ENCODE measurements at regions not wholly inside any gene's neighbourhood (a gene's known extent, or its start where the extent isn't known, plus 50 kb on each side); places are given as distances from the start of the nearest gene placed in this dataset.
"Not testable (repeated sequence)": the region's sequence is repeated elsewhere in the genome, so short reads cannot be mapped to it uniquely, and the experiment has no call there.

DNA sequence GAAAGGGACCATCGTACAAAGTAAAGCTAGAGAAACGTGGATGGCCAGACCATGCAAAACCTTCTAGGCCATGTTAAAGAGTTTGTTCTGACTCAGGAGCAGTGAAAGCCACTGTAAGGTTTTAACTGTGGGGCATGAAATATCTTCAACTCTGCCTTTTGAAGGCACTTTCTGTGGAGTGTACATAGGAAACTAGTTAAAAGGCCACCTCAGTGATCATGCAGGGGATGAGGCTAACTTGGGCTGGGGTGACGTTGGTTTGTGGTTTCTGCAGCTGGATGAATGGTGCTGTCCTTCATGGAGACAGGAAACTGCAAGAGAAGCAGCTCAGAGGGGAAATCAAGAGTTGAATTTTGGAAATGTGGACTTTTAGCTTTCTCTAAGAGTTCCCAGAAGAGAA is 190.7 kb downstream of the CDCA7 start:
- Mint-ChIP-seq H3K27ac (no peak overlapping the region), H3K4me3 (no peak overlapping the region), H3K9me3 (no peaks in the 10 kb centered on the region), H3K4me1 (no peaks in the 10 kb centered on the region), H3K36me3 (no peaks in the 10 kb centered on the region), H3K27me3 (peaks cover 11% of the 10 kb centered on the region)
- ATAC-seq (ENCODE audit: low read depth) (no peak), DNase-seq (ENCODE audit: low spot score in 2 of 2) (no peak)

DNA sequence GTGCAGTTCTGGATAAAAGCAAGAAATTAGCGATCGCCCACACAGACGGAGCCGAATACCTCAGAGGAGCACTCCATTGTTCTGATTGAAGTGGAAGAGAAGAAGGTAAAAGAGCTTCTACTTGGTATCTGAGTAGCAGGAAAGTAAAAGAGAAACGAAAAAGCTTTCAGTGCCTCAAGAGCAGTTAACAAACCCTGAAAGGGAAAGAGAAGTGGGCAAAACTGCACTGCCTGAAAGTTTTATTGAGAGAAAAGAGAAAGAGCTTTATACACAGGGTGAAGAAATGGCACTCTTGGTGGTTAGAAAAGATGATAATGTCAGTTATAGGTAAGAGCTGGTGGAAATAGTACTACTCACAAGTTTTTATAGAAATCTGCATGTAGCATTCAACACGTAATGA is 192.8 kb downstream of the CDCA7 start:
- peaks cover 2% of the 10 kb centered on the region for H3K9me3 Mint-ChIP-seq
- H3K27me3 Mint-ChIP-seq, result peaks cover 17% of the 10 kb centered on the region
- H3K27ac Mint-ChIP-seq, result no peak overlapping the region
- no peaks in the 10 kb centered on the region for H3K36me3 Mint-ChIP-seq
- ATAC-seq (ENCODE audit: low read depth) (no peak), DNase-seq (ENCODE audit: low spot score in 2 of 2) (no peak)
- no peaks in the 10 kb centered on the region for H3K4me1 Mint-ChIP-seq
- no peak overlapping the region for H3K4me3 Mint-ChIP-seq

DNA sequence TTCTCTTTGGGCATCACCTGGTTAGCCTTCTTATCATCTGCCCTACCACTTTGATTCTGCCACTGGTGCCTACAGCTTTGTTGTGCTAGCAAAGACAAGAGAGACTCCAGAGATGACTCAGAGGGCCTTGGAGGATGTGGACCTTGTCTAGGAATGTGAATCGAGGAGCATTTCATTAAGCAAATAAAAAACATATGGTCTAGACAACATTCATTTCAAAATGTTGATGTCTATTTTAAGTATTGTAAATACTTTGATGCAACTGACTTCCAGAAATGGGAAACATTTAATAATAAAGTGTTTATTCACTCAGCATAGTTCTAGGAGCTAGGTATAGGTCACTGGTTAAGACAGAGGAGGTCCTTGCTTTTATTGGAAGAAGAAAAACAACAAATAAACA is 195.5 kb downstream of the CDCA7 start:
- H3K9me3 Mint-ChIP-seq, result peaks cover 2% of the 10 kb centered on the region
- H3K27ac Mint-ChIP-seq, result no peak overlapping the region
- no peak for DNase-seq (ENCODE audit: low spot score in 2 of 2)

DNA sequence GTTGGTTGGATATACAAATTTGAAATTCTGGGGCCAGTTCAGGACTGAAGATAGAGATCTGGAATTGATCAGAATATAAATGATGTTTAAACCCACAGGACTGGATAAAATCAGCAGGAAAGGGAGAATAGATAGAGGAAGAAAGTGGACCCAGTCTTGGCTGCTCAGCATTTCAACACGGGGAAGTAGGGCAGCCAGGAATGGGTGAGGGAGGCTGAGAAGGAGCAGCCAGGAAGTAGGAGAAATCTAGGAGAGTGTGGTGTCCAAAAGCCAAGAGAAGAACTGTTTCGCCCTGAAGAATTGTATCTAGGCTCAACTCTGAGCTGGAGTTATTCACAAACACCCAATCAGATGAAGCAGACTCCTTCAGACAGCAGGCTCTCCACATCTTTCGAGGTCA is 197.9 kb downstream of the CDCA7 start:
- Mint-ChIP-seq H3K27ac (no peak overlapping the region), H3K9me3 (peaks cover 2% of the 10 kb centered on the region), H3K27me3 (peaks cover 11% of the 10 kb centered on the region), H3K4me1 (no peaks in the 10 kb centered on the region), H3K4me3 (no peak overlapping the region), H3K36me3 (no peaks in the 10 kb centered on the region)
- ATAC-seq (ENCODE audit: low read depth), result no peak
- no peak for DNase-seq (ENCODE audit: low spot score in 2 of 2)

More for the DNA sequence above, 195.5 kb downstream of the CDCA7 start:
- H3K36me3 Mint-ChIP-seq, result no peaks in the 10 kb centered on the region
- no peak overlapping the region for H3K4me3 Mint-ChIP-seq
- H3K27me3 Mint-ChIP-seq, result peaks cover 16% of the 10 kb centered on the region
- no peaks in the 10 kb centered on the region for H3K4me1 Mint-ChIP-seq
- no peak for ATAC-seq (ENCODE audit: low read depth)

DNA sequence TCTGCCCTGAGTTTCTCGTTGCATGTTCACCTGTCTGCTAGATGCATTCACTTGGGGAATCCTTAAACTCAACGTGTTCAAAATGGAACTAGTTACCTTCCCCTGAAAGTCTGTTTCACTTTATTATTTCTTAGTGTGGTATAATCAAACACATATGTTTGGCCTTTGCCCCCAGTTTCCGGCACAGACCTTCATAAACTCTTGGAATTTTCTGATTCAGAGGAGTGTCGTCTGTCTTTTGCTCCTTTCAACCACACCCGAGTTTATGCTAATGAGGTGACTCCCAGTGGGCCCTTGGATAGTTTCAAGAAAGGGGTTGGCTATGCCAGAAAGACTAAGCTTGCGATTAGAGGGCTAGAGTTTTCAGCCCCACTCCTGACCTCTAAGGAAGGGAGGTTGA is 198.9 kb downstream of the CDCA7 start:
- Mint-ChIP-seq H3K9me3 (peaks cover 2% of the 10 kb centered on the region), H3K4me3 (no peak overlapping the region), H3K27ac (no peak overlapping the region), H3K36me3 (no peaks in the 10 kb centered on the region), H3K4me1 (no peaks in the 10 kb centered on the region), H3K27me3 (peaks cover 12% of the 10 kb centered on the region)
- no peak for DNase-seq (ENCODE audit: low spot score in 2 of 2)
- ATAC-seq (ENCODE audit: low read depth), result no peak

DNA sequence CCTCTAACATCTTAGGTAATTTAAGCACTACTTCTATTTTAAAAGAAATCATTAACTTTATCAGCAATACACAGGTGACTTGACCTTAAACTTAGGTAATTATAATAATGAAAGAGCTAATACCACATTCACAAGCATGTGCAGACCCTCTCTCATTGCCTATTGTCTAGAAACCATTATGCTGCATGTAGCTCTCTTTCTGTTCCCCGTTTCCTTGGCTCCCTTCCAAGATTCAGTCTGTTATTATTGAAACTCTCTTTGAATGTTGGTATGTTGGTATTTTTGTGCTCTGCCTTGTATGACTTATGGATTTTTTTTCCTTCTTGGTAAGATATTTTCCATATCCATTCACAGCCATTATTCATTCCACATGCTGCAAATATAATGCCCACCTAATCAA is 201.2 kb downstream of the CDCA7 start:
- H3K27ac Mint-ChIP-seq, result no peak overlapping the region
- DNase-seq (ENCODE audit: low spot score in 2 of 2) (no peak), ATAC-seq (ENCODE audit: low read depth) (no peak)
- no peaks in the 10 kb centered on the region for H3K4me1 Mint-ChIP-seq
- no peaks in the 10 kb centered on the region for H3K36me3 Mint-ChIP-seq
- H3K9me3 Mint-ChIP-seq, result peaks cover 2% of the 10 kb centered on the region
- H3K4me3 Mint-ChIP-seq, result no peak overlapping the region
- H3K27me3 Mint-ChIP-seq, result peaks cover 16% of the 10 kb centered on the region

DNA sequence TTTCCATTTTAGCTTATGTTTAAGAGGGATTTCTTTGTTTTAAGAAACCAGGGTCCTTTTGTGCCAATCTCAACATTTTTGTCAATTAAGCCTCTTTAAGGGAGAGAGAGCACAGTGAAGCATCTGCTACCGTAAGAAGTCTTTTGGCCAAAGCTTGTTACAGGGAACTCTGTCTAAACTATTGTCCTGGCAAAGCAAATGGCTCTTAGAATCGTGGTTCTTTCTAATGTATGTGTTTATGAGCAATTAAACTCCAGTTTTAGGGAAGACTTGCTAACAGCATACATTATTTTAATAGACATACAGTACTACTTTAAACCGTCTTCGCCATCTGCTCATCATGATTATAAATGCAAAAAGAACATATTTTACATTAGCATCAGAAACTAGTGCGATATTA is 202.1 kb downstream of the CDCA7 start:
- DNase-seq (ENCODE audit: low spot score in 2 of 2), result no peak
- Mint-ChIP-seq H3K27ac (no peak overlapping the region), H3K9me3 (no peaks in the 10 kb centered on the region), H3K4me3 (no peak overlapping the region), H3K27me3 (peaks cover 20% of the 10 kb centered on the region), H3K36me3 (no peaks in the 10 kb centered on the region), H3K4me1 (no peaks in the 10 kb centered on the region)
- no peak for ATAC-seq (ENCODE audit: low read depth)

DNA sequence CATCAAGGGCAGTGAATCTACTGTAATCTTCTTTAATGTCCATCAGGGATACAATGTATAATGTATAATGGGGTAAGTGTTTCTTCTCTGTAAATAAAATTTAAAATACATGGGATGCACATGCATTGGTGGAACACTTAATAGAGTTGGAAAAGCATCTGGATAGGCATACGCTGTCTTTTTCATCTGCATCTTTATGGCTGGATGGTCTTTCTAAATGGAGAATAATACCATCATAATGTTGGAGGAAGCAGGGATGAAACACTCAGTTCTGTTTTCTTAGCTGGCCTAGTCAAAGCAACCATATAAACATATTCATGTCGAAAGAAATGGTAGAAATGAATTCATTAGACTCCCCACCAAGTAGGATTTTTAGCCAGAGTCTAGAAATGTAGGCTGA is 202.8 kb downstream of the CDCA7 start:
- Mint-ChIP-seq H3K4me1 (no peaks in the 10 kb centered on the region), H3K9me3 (no peaks in the 10 kb centered on the region), H3K4me3 (no peak overlapping the region), H3K27me3 (peaks cover 18% of the 10 kb centered on the region), H3K36me3 (no peaks in the 10 kb centered on the region), H3K27ac (no peak overlapping the region)
- DNase-seq (ENCODE audit: low spot score in 2 of 2), result no peak
- ATAC-seq (ENCODE audit: low read depth), result no peak

DNA sequence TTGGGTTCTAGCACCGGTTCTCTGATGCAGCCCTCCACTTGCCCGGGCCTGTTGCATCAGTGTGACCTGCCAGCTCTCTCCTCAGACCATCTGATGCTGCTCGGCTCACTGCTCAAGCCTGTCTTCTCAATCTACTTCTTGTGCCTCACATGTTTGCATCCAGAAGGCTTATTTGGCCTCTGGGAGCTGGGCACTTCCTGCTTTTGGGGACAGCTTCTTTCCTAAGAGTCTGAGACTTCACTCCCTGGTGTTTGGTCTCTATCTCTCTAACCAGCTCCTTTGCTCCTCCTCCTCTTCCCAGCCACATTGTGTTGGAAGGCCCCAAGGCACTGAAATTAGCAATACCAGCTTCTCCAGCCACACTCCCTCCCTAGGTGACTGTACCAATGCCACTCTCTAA is 212.8 kb downstream of the CDCA7 start:
- ATAC-seq (ENCODE audit: low read depth) (no peak), DNase-seq (ENCODE audit: low spot score in 2 of 2) (no peak)
- Mint-ChIP-seq H3K27me3 (peaks cover 8% of the 10 kb centered on the region), H3K9me3 (peaks cover 6% of the 10 kb centered on the region), H3K36me3 (no peaks in the 10 kb centered on the region), H3K4me1 (peaks cover 3% of the 10 kb centered on the region), H3K27ac (no peak overlapping the region), H3K4me3 (no peak overlapping the region)

DNA sequence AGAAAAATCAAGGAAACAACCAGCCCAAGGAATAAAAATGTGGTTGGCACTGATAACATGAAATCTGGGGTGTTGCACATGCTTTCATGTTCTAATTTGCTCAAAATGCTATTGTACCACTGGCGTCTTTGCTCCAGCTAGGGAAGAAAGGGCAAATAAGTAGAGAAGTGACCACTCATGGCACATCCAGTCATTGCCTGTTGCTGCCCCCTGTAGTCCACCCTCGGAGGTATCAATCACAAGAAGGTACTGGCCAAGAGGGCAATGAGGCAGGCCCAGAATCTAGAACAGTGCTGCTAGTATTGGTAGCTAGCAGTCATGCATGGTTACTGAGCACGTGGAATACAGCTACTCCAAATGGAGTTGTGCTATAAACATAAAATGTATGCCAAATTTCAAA is 213.4 kb downstream of the CDCA7 start:
- no peak for ATAC-seq (ENCODE audit: low read depth)
- Mint-ChIP-seq H3K4me3 (no peak overlapping the region), H3K36me3 (no peaks in the 10 kb centered on the region), H3K27me3 (peaks cover 4% of the 10 kb centered on the region), H3K9me3 (peaks cover 4% of the 10 kb centered on the region), H3K27ac (no peak overlapping the region), H3K4me1 (peaks cover 3% of the 10 kb centered on the region)
- no peak for DNase-seq (ENCODE audit: low spot score in 2 of 2)

DNA sequence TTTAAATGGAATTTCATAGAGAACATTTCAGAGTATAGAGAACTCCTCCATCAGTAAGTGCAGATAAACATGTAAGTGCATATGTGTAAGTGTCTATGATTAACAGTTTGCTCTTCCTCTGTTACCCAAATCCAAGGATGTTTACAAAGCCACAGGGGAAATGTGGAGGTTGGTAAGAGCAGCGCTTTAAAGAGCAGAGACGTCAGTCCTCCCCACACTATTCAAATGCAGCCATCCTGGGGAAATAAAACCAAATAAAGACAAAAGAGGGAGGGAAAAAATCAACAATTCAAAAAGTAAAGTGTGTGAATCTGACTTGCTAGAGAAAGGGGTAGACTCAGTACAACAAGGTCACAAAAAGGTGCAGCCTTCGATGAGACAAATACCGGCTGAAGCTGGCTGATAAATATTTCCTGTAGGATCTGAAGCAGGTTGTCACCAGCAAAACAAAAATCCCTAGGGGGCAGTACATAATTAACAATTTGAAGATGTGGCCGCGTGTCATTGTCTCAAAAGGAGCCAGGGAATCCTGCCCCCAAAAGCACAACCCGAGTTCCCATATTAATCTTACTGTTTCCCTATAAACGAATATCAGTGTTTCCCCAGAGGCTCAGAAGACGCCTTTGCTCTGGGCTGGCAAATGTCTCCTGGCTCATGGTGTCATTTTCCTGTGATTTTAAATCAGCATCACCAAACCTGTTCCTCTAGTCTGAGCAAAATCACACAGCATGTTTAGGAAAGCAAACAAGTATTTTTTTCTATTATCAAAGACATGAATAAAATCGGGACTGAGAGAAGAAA is 216.5 kb downstream of the CDCA7 start:
- DNase-seq (ENCODE audit: low spot score in 2 of 2) (no peak), ATAC-seq (ENCODE audit: low read depth) (no peak)
- Mint-ChIP-seq H3K27ac (peak overlapping the region; percentile 36), H3K36me3 (no peaks in the 10 kb centered on the region), H3K4me3 (no peak overlapping the region), H3K4me1 (peaks cover 3% of the 10 kb centered on the region), H3K9me3 (peaks cover 4% of the 10 kb centered on the region), H3K27me3 (peaks cover 8% of the 10 kb centered on the region)

DNA sequence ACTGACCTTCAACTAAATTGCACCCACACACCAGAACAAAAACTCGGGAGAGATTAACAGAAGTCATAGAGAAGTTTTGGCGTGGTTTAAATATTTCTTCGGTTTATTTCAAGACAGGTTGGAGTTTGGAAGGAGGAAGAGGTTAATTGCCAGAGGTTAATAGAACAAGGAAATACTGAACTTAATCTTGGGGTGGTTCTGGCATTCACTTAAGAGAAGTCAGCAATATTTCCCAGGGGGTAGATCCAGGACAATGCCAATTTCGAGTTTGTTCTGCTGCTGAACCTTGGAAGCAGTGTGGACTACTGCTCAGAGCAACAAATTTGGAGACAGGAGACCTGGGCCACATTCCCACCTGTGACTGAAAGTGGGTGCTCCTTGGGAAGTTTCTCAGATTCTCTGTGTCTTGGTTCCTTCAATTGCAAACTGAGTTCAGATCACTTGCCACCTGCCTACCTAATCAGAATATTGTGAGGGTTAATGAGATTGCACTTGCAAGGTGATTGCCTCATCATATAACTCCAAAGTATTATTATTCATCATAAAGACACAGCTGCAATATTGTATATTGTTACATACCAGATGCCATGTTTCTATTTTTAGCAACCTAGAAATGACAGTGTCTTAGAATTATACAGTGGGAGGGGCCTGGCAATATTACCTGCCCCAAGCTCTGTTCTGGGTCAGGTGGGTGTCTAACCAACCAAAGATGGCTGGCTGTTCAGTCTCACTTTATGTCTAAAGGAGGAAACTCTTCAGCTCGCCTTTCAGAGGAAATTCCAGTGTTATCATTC is 217.4 kb downstream of the CDCA7 start:
- Mint-ChIP-seq H3K27ac (no peak overlapping the region), H3K4me1 (peaks cover 3% of the 10 kb centered on the region)
- no peak for ATAC-seq (ENCODE audit: low read depth)

DNA sequence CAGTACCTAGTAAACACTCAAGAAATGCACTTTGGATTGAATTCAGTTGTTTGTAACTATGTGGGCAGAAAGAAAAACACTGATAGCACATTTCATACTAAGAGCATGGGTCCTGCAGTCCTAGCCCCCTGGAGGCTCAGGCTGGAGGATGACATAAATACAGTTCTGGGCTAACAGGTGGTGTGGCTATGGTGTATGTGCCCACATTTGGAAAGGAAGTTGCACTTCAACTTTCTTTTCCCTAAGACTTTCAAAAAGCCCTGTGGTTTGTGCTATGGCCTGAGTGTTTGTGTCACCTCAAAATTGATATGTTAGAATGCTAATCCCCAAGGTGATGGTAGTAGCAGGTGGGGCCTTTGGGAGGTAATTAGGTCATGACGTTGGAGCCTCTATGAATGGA is 218.2 kb downstream of the CDCA7 start:
- H3K36me3 Mint-ChIP-seq, result no peaks in the 10 kb centered on the region
- peaks cover 8% of the 10 kb centered on the region for H3K27me3 Mint-ChIP-seq
- DNase-seq (ENCODE audit: low spot score in 2 of 2) (no peak), ATAC-seq (ENCODE audit: low read depth) (no peak)
- no peak overlapping the region for H3K27ac Mint-ChIP-seq
- peaks cover 4% of the 10 kb centered on the region for H3K9me3 Mint-ChIP-seq
- H3K4me1 Mint-ChIP-seq, result peaks cover 3% of the 10 kb centered on the region
- H3K4me3 Mint-ChIP-seq, result no peak overlapping the region

More for the DNA sequence above, 217.4 kb downstream of the CDCA7 start:
- peaks cover 8% of the 10 kb centered on the region for H3K27me3 Mint-ChIP-seq
- no peaks in the 10 kb centered on the region for H3K36me3 Mint-ChIP-seq
- H3K4me3 Mint-ChIP-seq, result no peak overlapping the region
- H3K9me3 Mint-ChIP-seq, result peaks cover 4% of the 10 kb centered on the region
- DNase-seq (ENCODE audit: low spot score in 2 of 2), result no peak

DNA sequence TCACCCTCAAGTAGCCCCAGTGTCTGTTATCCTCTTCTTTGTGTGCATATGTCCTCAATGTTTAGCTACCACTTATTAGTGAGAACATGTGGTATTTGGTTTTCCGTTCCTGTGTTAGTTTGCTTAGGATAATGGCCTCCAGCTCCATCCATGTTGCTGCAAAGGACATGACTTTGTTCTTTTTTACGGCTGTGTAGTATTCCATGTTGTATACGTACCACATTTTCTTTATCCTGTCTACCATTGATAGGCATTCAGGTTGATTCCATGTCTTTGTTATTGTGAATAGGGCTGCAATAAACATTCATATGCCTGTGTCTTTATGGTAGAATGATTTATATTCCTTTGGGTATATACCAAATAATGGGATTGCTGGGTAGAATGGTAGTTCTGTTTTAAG is 219.1 kb downstream of the CDCA7 start:
- H3K9me3 Mint-ChIP-seq; H3K4me1 Mint-ChIP-seq; DNase-seq (ENCODE audit: low spot score in 2 of 2); H3K36me3 Mint-ChIP-seq; H3K27me3 Mint-ChIP-seq; H3K27ac Mint-ChIP-seq; H3K4me3 Mint-ChIP-seq; ATAC-seq (ENCODE audit: low read depth): not testable (repeated sequence)
